WTC11 (cell line): ENCODE measurements at regions not wholly inside any gene's neighbourhood (a gene's known extent, or its start where the extent isn't known, plus 50 kb on each side); places are given as distances from the start of the nearest gene placed in this dataset.

Experiments used
- ATAC-seq: fragments of 200-7000 bp; cut with Tn5 transposase; 2 replicates; pipeline ENCODE4 v1.10.0; 2021; ENCODE audit warnings: mild to moderate bottlenecking, moderate library complexity
- CTCF ChIA-PET: fragments of 300-600 bp; sonication (Branson Sonifier 250); formaldehyde crosslinking; loops from one replicate; lab custom pipeline; 2021; ENCODE audit warnings: antibody characterized with exemption; lab: Charles Lee
- POLR2A ChIA-PET: fragments of 350-600 bp; sonication (Branson Sonifier 250); formaldehyde crosslinking; loops from one replicate; lab custom pipeline; 2021; ENCODE audit warnings: antibody characterized with exemption; lab: Charles Lee
- DNase-seq: peaks from one replicate; pipeline ENCODE4 v3.0.0; 2021; ENCODE audit warnings: low spot score
- H3K27ac Mint-ChIP-seq: 2 replicates; pipeline ENCODE4 v1.8.0; 2021; ENCODE audit warnings: mixed read lengths
- H3K27me3 Mint-ChIP-seq: 2 replicates; pipeline ENCODE4 v1.8.0; 2021; ENCODE audit warnings: low read depth, mild to moderate bottlenecking, moderate library complexity, mixed read lengths
- H3K36me3 Mint-ChIP-seq: 2 replicates; pipeline ENCODE4 v1.8.0; 2021; ENCODE audit warnings: mixed read lengths
- H3K4me1 Mint-ChIP-seq: 2 replicates; pipeline ENCODE4 v1.8.0; 2022; ENCODE audit warnings: mixed read lengths
- H3K4me3 Mint-ChIP-seq: 2 replicates; pipeline ENCODE4 v1.8.0; 2021; ENCODE audit warnings: mild to moderate bottlenecking, moderate library complexity, mixed read lengths
- H3K9me3 Mint-ChIP-seq: 2 replicates; pipeline ENCODE4 v1.8.0; 2021; ENCODE audit warnings: mixed read lengths
- CREB1 ChIP-seq: sonication (generic); formaldehyde crosslinking; IDR thresholded peaks from 2 replicates; pipeline ENCODE4 v1.8.0; 2023; ENCODE audit warnings: mild to moderate bottlenecking, missing genetic modification reagents
- FOXK1 ChIP-seq: sonication (generic); formaldehyde crosslinking; IDR thresholded peaks from 2 replicates; pipeline ENCODE4 v1.8.0; 2022; ENCODE audit warnings: mild to moderate bottlenecking, moderate library complexity, missing genetic modification reagents
- FOXP1 ChIP-seq: sonication (generic); formaldehyde crosslinking; IDR thresholded peaks from 2 replicates; pipeline ENCODE4 v1.8.0; 2022; ENCODE audit warnings: missing genetic modification reagents, mild to moderate bottlenecking, moderate library complexity, borderline replicate concordance
- GABPB1 ChIP-seq: sonication (generic); formaldehyde crosslinking; IDR thresholded peaks from 2 replicates; pipeline ENCODE4 v1.8.1; 2023; ENCODE audit warnings: mild to moderate bottlenecking, missing genetic modification reagents
- GTF2I ChIP-seq: fragments of 250-450 bp; sonication (Bioruptor Pico); conservative IDR thresholded peaks from 2 replicates; pipeline ENCODE4 v1.4.0; 2021; ENCODE audit warnings: mild to moderate bottlenecking
- HMGA2 ChIP-seq: fragments of 250-450 bp; sonication (Bioruptor Pico); IDR thresholded peaks from 2 replicates; pipeline ENCODE4 v1.4.0; 2021; ENCODE audit warnings: mild to moderate bottlenecking, moderate library complexity
- KAT7 ChIP-seq: sonication (generic); formaldehyde crosslinking; IDR thresholded peaks from 2 replicates; pipeline ENCODE4 v1.8.1; 2023; ENCODE audit warnings: missing genetic modification reagents, mild to moderate bottlenecking, borderline replicate concordance
- MYBL2 ChIP-seq: sonication (generic); formaldehyde crosslinking; IDR thresholded peaks from 2 replicates; pipeline ENCODE4 v1.8.1; 2023; ENCODE audit warnings: mild to moderate bottlenecking, moderate library complexity, missing genetic modification reagents
- NFYB ChIP-seq: sonication (generic); formaldehyde crosslinking; conservative IDR thresholded peaks from 2 replicates; pipeline ENCODE4 v1.8.0; 2022; ENCODE audit warnings: low read depth, missing genetic modification reagents
- SMAD4 ChIP-seq: sonication (generic); formaldehyde crosslinking; IDR thresholded peaks from 2 replicates; pipeline ENCODE4 v1.8.0; 2022; ENCODE audit warnings: mild to moderate bottlenecking, missing genetic modification reagents
- SOX15 ChIP-seq: fragments of 250-450 bp; sonication (Bioruptor Pico); IDR thresholded peaks from 2 replicates; pipeline ENCODE4 v1.9.0; 2021; ENCODE audit warnings: mild to moderate bottlenecking
- ZBTB21 ChIP-seq: sonication (generic); formaldehyde crosslinking; IDR thresholded peaks from 2 replicates; pipeline ENCODE4 v1.8.1; 2023; ENCODE audit warnings: mild to moderate bottlenecking, missing genetic modification reagents, borderline replicate concordance
- ZNF121 ChIP-seq: sonication (generic); formaldehyde crosslinking; IDR thresholded peaks from 2 replicates; pipeline ENCODE4 v1.8.0; 2023; ENCODE audit warnings: missing genetic modification reagents
- ZNF138 ChIP-seq: sonication (generic); formaldehyde crosslinking; conservative IDR thresholded peaks from 2 replicates; pipeline ENCODE4 v1.8.1; 2022; ENCODE audit warnings: mild to moderate bottlenecking, moderate library complexity, missing genetic modification reagents
- ZNF232 ChIP-seq: sonication (generic); formaldehyde crosslinking; IDR thresholded peaks from 2 replicates; pipeline ENCODE4 v1.8.0; 2022; ENCODE audit warnings: mild to moderate bottlenecking, missing genetic modification reagents
- ZNF263 ChIP-seq: sonication (generic); formaldehyde crosslinking; IDR thresholded peaks from 2 replicates; pipeline ENCODE4 v1.8.1; 2022; ENCODE audit warnings: low read depth, mild to moderate bottlenecking, moderate library complexity, missing genetic modification reagents
- ZNF317 ChIP-seq: sonication (generic); formaldehyde crosslinking; IDR thresholded peaks from 2 replicates; pipeline ENCODE4 v1.8.1; 2023; ENCODE audit warnings: low read depth, mild to moderate bottlenecking, moderate library complexity, missing genetic modification reagents, borderline replicate concordance
- TF ChIP-seq, protein P1 (sequence below): sonication (generic); formaldehyde crosslinking; IDR thresholded peaks from 2 replicates; pipeline ENCODE4 v1.8.1; 2023; ENCODE audit warnings: mild to moderate bottlenecking, missing genetic modification reagents
- TF ChIP-seq, protein P2 (sequence below): sonication (generic); formaldehyde crosslinking; IDR thresholded peaks from 2 replicates; pipeline ENCODE4 v1.8.1; 2023; ENCODE audit warnings: mild to moderate bottlenecking, missing genetic modification reagents, borderline replicate concordance
- TF ChIP-seq, protein P3 (sequence below): sonication (generic); formaldehyde crosslinking; IDR thresholded peaks from 2 replicates; pipeline ENCODE4 v1.8.1; 2022; ENCODE audit warnings: low read depth, mild to moderate bottlenecking, moderate library complexity, missing genetic modification reagents, borderline replicate concordance
- TF ChIP-seq, protein P4 (sequence below): sonication (generic); formaldehyde crosslinking; IDR thresholded peaks from 2 replicates; pipeline ENCODE4 v1.8.0; 2023; ENCODE audit warnings: missing genetic modification reagents
- TF ChIP-seq, protein P5 (sequence below): fragments of 250-450 bp; sonication (Bioruptor Pico); IDR thresholded peaks from 2 replicates; pipeline ENCODE4 v2.1.2; 2022; ENCODE audit warnings: mild to moderate bottlenecking, moderate library complexity
- TF ChIP-seq, protein P6 (sequence below): fragments of 250-450 bp; sonication (Bioruptor Pico); conservative IDR thresholded peaks from 2 replicates; pipeline ENCODE4 v1.9.0; 2021; ENCODE audit warnings: mild to moderate bottlenecking
- TF ChIP-seq, protein P7 (sequence below): sonication (generic); formaldehyde crosslinking; IDR thresholded peaks from 2 replicates; pipeline ENCODE4 v1.8.1; 2023; ENCODE audit warnings: mild to moderate bottlenecking, missing genetic modification reagents, moderate library complexity

DNA sequence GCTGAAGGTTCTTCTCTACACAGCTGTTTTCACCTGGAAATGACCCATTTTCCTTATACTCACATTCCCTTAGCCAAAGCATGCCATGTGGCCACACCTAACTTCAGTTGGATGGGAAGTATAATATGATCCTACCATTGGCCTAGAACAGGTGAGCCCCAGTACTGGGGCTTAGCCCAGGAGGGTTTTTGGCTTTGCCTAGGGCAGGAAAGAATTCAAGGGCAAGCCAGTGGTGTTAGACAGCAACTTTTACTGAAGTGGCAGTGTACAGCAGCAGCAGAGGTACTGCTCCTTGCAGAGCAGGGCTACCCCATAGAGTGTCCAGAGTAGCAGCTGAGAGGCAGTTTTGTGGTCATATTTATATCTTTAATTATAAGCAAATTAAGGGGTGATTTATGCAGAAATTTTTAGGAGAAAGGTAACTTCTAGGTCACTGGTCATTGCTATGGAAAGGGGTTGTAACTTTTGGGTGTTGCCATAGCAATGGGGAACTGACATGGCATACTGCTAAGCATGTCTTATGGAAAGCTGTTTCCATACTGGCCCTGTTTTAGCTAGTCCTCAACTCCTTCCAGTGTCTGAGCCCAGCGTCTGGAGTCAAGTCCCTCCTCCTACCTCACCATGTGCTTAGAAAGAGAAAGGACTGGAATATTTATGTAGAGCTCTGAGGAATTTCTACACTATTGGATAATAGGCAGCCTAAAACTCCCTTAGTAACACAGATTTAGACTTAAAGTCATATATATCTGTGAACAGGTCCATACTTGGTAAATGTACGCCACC lies 109.0 kb upstream of the DTNA start:
- peaks cover 10% of the 10 kb centered on the region for H3K36me3 Mint-ChIP-seq
- ATAC-seq (peak; percentile 38), DNase-seq (no peak)
- no peaks in the 10 kb centered on the region for H3K27me3 Mint-ChIP-seq
- no peak overlapping the region for H3K27ac Mint-ChIP-seq
- ChIA-PET CTCF (interaction anchor here (0.9 kb wide), 1 partner anchor 17 kb away, joined by 3 read pairs; no protein-coding TSS in a partner anchor), POLR2A (no interaction called here)
- peaks cover 11% of the 10 kb centered on the region; the same call in 1 of the 2 replicates for H3K9me3 Mint-ChIP-seq
- H3K4me1 Mint-ChIP-seq = peaks cover 12% of the 10 kb centered on the region
- TF ChIP-seq, protein P1, sequence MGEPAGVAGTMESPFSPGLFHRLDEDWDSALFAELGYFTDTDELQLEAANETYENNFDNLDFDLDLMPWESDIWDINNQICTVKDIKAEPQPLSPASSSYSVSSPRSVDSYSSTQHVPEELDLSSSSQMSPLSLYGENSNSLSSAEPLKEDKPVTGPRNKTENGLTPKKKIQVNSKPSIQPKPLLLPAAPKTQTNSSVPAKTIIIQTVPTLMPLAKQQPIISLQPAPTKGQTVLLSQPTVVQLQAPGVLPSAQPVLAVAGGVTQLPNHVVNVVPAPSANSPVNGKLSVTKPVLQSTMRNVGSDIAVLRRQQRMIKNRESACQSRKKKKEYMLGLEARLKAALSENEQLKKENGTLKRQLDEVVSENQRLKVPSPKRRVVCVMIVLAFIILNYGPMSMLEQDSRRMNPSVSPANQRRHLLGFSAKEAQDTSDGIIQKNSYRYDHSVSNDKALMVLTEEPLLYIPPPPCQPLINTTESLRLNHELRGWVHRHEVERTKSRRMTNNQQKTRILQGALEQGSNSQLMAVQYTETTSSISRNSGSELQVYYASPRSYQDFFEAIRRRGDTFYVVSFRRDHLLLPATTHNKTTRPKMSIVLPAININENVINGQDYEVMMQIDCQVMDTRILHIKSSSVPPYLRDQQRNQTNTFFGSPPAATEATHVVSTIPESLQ (CRISPR knock-in tag) = no peak
- no peak for TF ChIP-seq ZNF317 (CRISPR knock-in tag)
- TF ChIP-seq, protein P2, sequence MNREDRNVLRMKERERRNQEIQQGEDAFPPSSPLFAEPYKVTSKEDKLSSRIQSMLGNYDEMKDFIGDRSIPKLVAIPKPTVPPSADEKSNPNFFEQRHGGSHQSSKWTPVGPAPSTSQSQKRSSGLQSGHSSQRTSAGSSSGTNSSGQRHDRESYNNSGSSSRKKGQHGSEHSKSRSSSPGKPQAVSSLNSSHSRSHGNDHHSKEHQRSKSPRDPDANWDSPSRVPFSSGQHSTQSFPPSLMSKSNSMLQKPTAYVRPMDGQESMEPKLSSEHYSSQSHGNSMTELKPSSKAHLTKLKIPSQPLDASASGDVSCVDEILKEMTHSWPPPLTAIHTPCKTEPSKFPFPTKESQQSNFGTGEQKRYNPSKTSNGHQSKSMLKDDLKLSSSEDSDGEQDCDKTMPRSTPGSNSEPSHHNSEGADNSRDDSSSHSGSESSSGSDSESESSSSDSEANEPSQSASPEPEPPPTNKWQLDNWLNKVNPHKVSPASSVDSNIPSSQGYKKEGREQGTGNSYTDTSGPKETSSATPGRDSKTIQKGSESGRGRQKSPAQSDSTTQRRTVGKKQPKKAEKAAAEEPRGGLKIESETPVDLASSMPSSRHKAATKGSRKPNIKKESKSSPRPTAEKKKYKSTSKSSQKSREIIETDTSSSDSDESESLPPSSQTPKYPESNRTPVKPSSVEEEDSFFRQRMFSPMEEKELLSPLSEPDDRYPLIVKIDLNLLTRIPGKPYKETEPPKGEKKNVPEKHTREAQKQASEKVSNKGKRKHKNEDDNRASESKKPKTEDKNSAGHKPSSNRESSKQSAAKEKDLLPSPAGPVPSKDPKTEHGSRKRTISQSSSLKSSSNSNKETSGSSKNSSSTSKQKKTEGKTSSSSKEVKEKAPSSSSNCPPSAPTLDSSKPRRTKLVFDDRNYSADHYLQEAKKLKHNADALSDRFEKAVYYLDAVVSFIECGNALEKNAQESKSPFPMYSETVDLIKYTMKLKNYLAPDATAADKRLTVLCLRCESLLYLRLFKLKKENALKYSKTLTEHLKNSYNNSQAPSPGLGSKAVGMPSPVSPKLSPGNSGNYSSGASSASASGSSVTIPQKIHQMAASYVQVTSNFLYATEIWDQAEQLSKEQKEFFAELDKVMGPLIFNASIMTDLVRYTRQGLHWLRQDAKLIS = no peak
- no peak for TF ChIP-seq ZNF263
- no peak for TF ChIP-seq SMAD4
- TF ChIP-seq, protein P3, sequence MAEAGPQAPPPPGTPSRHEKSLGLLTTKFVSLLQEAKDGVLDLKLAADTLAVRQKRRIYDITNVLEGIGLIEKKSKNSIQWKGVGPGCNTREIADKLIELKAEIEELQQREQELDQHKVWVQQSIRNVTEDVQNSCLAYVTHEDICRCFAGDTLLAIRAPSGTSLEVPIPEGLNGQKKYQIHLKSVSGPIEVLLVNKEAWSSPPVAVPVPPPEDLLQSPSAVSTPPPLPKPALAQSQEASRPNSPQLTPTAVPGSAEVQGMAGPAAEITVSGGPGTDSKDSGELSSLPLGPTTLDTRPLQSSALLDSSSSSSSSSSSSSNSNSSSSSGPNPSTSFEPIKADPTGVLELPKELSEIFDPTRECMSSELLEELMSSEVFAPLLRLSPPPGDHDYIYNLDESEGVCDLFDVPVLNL = no peak
- no peak for TF ChIP-seq GTF2I (CRISPR knock-in tag)
- no peak for TF ChIP-seq SOX15 (CRISPR knock-in tag)
- TF ChIP-seq ZBTB21 = no peak
- TF ChIP-seq ZNF121 (CRISPR knock-in tag) = no peak
- no peak for TF ChIP-seq GABPB1 (CRISPR knock-in tag)
- no peak for TF ChIP-seq KAT7 (CRISPR knock-in tag)
- TF ChIP-seq ZNF232 = no peak
- TF ChIP-seq, protein P4, sequence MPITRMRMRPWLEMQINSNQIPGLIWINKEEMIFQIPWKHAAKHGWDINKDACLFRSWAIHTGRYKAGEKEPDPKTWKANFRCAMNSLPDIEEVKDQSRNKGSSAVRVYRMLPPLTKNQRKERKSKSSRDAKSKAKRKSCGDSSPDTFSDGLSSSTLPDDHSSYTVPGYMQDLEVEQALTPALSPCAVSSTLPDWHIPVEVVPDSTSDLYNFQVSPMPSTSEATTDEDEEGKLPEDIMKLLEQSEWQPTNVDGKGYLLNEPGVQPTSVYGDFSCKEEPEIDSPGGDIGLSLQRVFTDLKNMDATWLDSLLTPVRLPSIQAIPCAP (CRISPR knock-in tag) = no peak
- TF ChIP-seq, protein P5, sequence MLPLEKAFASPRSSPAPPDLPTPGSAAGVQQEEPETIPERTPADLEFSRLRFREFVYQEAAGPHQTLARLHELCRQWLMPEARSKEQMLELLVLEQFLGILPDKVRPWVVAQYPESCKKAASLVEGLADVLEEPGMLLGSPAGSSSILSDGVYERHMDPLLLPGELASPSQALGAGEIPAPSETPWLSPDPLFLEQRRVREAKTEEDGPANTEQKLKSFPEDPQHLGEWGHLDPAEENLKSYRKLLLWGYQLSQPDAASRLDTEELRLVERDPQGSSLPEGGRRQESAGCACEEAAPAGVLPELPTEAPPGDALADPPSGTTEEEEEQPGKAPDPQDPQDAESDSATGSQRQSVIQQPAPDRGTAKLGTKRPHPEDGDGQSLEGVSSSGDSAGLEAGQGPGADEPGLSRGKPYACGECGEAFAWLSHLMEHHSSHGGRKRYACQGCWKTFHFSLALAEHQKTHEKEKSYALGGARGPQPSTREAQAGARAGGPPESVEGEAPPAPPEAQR (CRISPR knock-in tag) = no peak
- H3K4me3 Mint-ChIP-seq = no peak overlapping the region

DNA sequence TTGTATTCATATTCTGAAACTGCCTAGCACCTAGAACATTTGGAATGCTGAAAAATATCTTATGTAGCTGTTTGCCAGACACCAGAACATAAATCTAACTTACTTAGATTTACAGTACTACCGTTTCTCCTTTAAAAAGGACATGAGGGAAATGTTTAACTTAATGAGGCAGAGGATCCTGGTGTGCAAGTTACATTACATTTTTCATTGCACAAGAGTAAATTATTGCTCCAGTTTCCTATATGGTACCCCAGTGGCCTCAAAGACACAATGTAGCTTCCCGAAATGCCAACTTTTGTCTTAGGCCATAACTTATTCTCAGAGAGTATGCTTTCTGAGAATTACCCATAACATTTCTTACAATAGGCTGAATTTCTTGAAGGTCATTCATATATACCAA lies 105.5 kb upstream of the DTNA start:
- POLR2A ChIA-PET = no interaction called here
- TF ChIP-seq HMGA2 (CRISPR knock-in tag) (no peak), MYBL2 (no peak), FOXK1 (no peak), SMAD4 (no peak), FOXP1 (CRISPR knock-in tag) (no peak), ZNF138 (CRISPR knock-in tag) (no peak), NFYB (CRISPR knock-in tag) (no peak), CREB1 (CRISPR knock-in tag) (no peak)
- TF ChIP-seq, protein P6, sequence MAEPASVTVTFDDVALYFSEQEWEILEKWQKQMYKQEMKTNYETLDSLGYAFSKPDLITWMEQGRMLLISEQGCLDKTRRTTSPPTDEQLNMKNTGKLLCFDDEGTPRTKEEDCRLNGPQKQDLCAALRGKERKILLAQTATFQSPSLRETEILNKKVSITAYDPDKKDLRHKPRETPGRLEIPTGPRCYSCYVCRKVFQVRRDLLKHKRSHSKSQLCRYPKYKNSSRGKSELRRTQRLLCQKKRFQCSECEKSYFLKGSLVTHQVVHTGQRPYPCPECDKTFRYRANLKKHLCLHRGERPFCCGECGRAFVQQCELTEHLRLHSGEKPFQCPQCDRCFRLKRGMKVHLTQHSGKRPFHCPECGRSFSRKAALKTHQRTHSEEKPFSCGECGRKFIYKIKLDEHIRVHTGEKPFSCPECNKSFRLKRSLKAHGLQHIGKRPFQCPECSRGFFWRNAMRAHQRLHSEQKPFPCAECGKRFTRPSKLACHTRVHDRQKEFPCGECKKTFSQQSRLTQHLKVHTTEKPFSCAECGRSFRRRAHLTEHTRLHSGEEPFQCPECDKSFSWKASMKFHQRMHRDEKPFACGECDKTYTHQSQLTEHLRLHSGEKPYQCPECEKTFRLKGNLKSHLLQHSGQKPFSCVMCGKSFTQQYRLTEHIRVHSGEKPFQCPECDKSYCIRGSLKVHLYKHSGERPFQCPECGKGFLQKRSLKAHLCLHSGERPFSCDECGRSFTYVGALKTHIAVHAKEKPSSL (CRISPR knock-in tag) = no peak
- TF ChIP-seq, protein P7, sequence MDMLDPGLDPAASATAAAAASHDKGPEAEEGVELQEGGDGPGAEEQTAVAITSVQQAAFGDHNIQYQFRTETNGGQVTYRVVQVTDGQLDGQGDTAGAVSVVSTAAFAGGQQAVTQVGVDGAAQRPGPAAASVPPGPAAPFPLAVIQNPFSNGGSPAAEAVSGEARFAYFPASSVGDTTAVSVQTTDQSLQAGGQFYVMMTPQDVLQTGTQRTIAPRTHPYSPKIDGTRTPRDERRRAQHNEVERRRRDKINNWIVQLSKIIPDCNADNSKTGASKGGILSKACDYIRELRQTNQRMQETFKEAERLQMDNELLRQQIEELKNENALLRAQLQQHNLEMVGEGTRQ (CRISPR knock-in tag) = no peak

More for the DNA sequence above, 105.5 kb upstream of the DTNA start:
- Mint-ChIP-seq H3K4me1 (peaks cover 10% of the 10 kb centered on the region), H3K36me3 (peaks cover 10% of the 10 kb centered on the region), H3K27me3 (no peaks in the 10 kb centered on the region), H3K9me3 (peaks cover 6% of the 10 kb centered on the region; the same call in 1 of the 2 replicates), H3K27ac (no peak overlapping the region), H3K4me3 (no peak overlapping the region)
- DNase-seq (no peak), ATAC-seq (no peak)
- CTCF ChIA-PET = no interaction called here
